Upper lobe of left lung (tissue), 6 donors: ENCODE measurements at regions not wholly inside any gene's neighbourhood (a gene's known extent, or its start where the extent isn't known, plus 50 kb on each side); places are given as distances from the start of the nearest gene placed in this dataset.

Experiments used
- ATAC-seq, 2 donors: fragments of 200-7000 bp; cut with Tn5 transposase; one replicate each; pipeline ENCODE4 v1.9.1; 2022; ENCODE audit warnings: mild to moderate bottlenecking in 2 of 2, moderate library complexity in 2 of 2; ENCODE audit not compliant: low FRiP score in 2 of 2
- DNase-seq, 2 donors: peaks; one replicate each; pipeline ENCODE4 v3.0.0-alpha.2; 2019 to 2020
- H3K27ac ChIP-seq, 4 donors: fragments of 200-600 bp; sonication (generic); one replicate each; pipeline ENCODE4 v1.5.1; 2016 to 2019
- H3K27me3 ChIP-seq, 4 donors: fragments of 200-600 bp; sonication (generic); one replicate each; pipeline ENCODE4 v1.5.1; 2017 to 2019
- H3K36me3 ChIP-seq, 4 donors: fragments of 200-600 bp; sonication (generic); one replicate each; pipeline ENCODE4 v1.5.1; 2016 to 2019
- H3K4me1 ChIP-seq, 4 donors: fragments of 200-600 bp; sonication (generic); one replicate each; pipeline ENCODE4 v1.5.1; 2018 to 2019
- H3K4me3 ChIP-seq, 4 donors: fragments of 200-600 bp; sonication (generic); one replicate each; pipeline ENCODE4 v1.5.1; 2017 to 2019; ENCODE audit warnings: mild to moderate bottlenecking in 2 of 4, moderate library complexity in 1 of 4
- H3K9me3 ChIP-seq, 4 donors: fragments of 200-600 bp; sonication (generic); one replicate each; pipeline ENCODE4 v1.5.1; 2018 to 2019
- CTCF ChIP-seq, 6 experiments: fragments of 450-650 bp in 4 of 6; fragments of 200-600 bp in 2 of 6; sonication (generic) in 2 of 6; IDR thresholded peaks; one replicate each; pipeline ENCODE4 v1.5.1; 2016 to 2019; ENCODE audit warnings: antibody characterized with exemption in 6 of 6
- EP300 ChIP-seq, 4 donors: sonication (generic); formaldehyde crosslinking; IDR thresholded peaks; one replicate each; pipeline ENCODE4 v1.5.1; 2017; ENCODE audit warnings: antibody characterized with exemption in 4 of 4, control low read depth in 2 of 4
- POLR2A ChIP-seq, 4 donors: fragments of 450-650 bp; IDR thresholded peaks; one replicate each; pipeline ENCODE4 v1.5.1; 2016 to 2017; ENCODE audit warnings: antibody characterized with exemption in 4 of 4, mild to moderate bottlenecking in 2 of 4
- POLR2AphosphoS5 ChIP-seq, 2 donors: sonication (generic); formaldehyde crosslinking; IDR thresholded peaks; one replicate each; pipeline ENCODE4 v1.5.1; 2017; ENCODE audit warnings: antibody characterized with exemption in 2 of 2
- WGBS, 2 donors: methylation state at CpG; one replicate each; pipeline ENCODE4 v1.1.5; 2017 to 2018; 5-methylcytosine and 5-hydroxymethylcytosine counted together
- donor health status: DM: no; HTN: no; CAD: no; lungs with moderate emphysema.
- donor health status: DM: no; HTN: yes; CAD: no; lungs with severe emphysema.

GRCh38 chr11:38060920-38061319, 1462.9 kb upstream of the RAG2 start:
- ATAC-seq, result no peak
- TF ChIP-seq EP300 (IDR thresholded peaks at IDR 0.05) (no peak), POLR2AphosphoS5 (IDR thresholded peaks at IDR 0.05) (no peak), POLR2A (IDR thresholded peaks at IDR 0.05) (no peak), CTCF (IDR thresholded peaks at IDR 0.05) (no peak)
- H3K27ac ChIP-seq, result no peak overlapping the region
- no peak overlapping the region for H3K4me3 ChIP-seq
- H3K4me1 ChIP-seq, result no peaks in the 10 kb centered on the region
- no peak for DNase-seq
- H3K9me3 ChIP-seq, result no peaks in the 10 kb centered on the region
- no peaks in the 10 kb centered on the region for H3K27me3 ChIP-seq
- H3K36me3 ChIP-seq, result no peaks in the 10 kb centered on the region
- 52 to 62% methylated on average over 3 of the region's 3 CpGs for WGBS, 2 donors

GRCh38 chr11:38060136-38060535, 1462.1 kb upstream of the RAG2 start:
- ATAC-seq (no peak), DNase-seq (no peak)
- TF ChIP-seq CTCF (IDR thresholded peaks at IDR 0.05), result no peak
- no peak for TF ChIP-seq POLR2AphosphoS5 (IDR thresholded peaks at IDR 0.05)
- no peak for TF ChIP-seq POLR2A (IDR thresholded peaks at IDR 0.05)
- TF ChIP-seq EP300 (IDR thresholded peaks at IDR 0.05), result no peak
- Histone ChIP-seq H3K4me1 (no peaks in the 10 kb centered on the region), H3K9me3 (no peaks in the 10 kb centered on the region), H3K36me3 (no peaks in the 10 kb centered on the region), H3K27ac (no peak overlapping the region), H3K4me3 (no peak overlapping the region), H3K27me3 (no peaks in the 10 kb centered on the region)
- 83 to 86% methylated on average over 3 of the region's 3 CpGs for WGBS, 2 donors

- no peak overlapping the region for H3K27ac ChIP-seq
- DNase-seq, result no peak
- no peaks in the 10 kb centered on the region for H3K27me3 ChIP-seq
- no peaks in the 10 kb centered on the region for H3K9me3 ChIP-seq
- H3K4me3 ChIP-seq, result no peak overlapping the region
- H3K36me3 ChIP-seq, result no peaks in the 10 kb centered on the region
- no peak for TF ChIP-seq POLR2A (IDR thresholded peaks at IDR 0.05)
- TF ChIP-seq POLR2AphosphoS5 (IDR thresholded peaks at IDR 0.05), result no peak
- TF ChIP-seq EP300 (IDR thresholded peaks at IDR 0.05), result no peak
- TF ChIP-seq CTCF (IDR thresholded peaks at IDR 0.05), result no peak
- 80 to 84% methylated on average over 4 of the region's 4 CpGs for WGBS, 2 donors
- no peak for ATAC-seq
- no peaks in the 10 kb centered on the region for H3K4me1 ChIP-seq
Measured at GRCh38 chr11:38046571-38047135, 1448.6 kb upstream of the RAG2 start.

- H3K27ac ChIP-seq, result no peak overlapping the region
- H3K36me3 ChIP-seq, result no peaks in the 10 kb centered on the region
- no peaks in the 10 kb centered on the region for H3K4me1 ChIP-seq
- ATAC-seq (no peak), DNase-seq (no peak)
- H3K4me3 ChIP-seq, result no peak overlapping the region
- no peaks in the 10 kb centered on the region for H3K9me3 ChIP-seq
- WGBS, 2 donors, result 80 to 86% methylated on average over 3 of the region's 3 CpGs
- no peaks in the 10 kb centered on the region for H3K27me3 ChIP-seq
- TF ChIP-seq CTCF (IDR thresholded peaks at IDR 0.05) (no peak), POLR2AphosphoS5 (IDR thresholded peaks at IDR 0.05) (no peak), EP300 (IDR thresholded peaks at IDR 0.05) (no peak), POLR2A (IDR thresholded peaks at IDR 0.05) (no peak)
Measured at GRCh38 chr11:38043060-38043459, 1445.0 kb upstream of the RAG2 start.

GRCh38 chr11:38038777-38039176, 1440.7 kb upstream of the RAG2 start:
- DNase-seq (no peak), ATAC-seq (no peak)
- H3K9me3 ChIP-seq, result no peaks in the 10 kb centered on the region
- H3K36me3 ChIP-seq, result no peaks in the 10 kb centered on the region
- H3K4me3 ChIP-seq, result no peak overlapping the region
- H3K4me1 ChIP-seq, result no peaks in the 10 kb centered on the region
- TF ChIP-seq EP300 (IDR thresholded peaks at IDR 0.05) (no peak), CTCF (IDR thresholded peaks at IDR 0.05) (no peak), POLR2AphosphoS5 (IDR thresholded peaks at IDR 0.05) (no peak), POLR2A (IDR thresholded peaks at IDR 0.05) (no peak)
- no peak overlapping the region for H3K27ac ChIP-seq
- WGBS, 2 donors, result 70 to 87% methylated on average over 2 of the region's 2 CpGs
- no peaks in the 10 kb centered on the region for H3K27me3 ChIP-seq
